ENCODE measurements at regions not wholly inside any gene's neighbourhood (a gene's known extent, or its start where the extent isn't known, plus 50 kb on each side); places are given as distances from the start of the nearest gene placed in this dataset.

DNA sequence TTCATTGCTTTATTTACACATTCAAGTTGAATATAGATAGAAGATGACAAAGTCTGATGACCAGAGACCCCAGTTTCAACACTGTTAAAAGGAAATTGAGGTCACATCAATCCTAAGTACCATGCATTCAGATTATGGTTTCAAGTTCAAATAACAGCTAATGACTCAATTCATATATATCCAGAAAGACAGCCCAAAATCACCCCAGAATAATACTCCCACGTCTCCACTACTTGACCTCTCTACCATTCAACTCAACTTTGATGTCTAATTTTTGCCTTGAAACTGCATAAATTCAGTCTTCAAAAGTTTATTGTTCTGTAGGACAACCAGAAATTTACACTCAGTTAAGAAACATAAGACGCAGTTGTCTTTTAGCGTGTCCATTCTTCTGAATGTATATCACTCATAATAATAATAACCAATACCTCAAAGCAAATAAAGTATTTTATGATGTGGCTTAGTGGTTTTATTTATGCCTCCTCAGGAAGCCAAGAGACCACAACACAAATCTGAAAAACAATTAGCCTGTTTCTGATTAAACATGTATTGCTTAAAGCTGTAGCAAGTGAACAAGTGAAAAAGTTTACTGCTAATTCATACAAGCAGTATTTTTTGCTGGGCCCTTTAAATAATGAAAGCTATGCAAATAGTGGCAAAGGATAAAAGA lies 569.0 kb downstream of the LTN1 start:
- Histone ChIP-seq H3K36me3 (ENCODE audit: insufficient read depth, low read length) (no peaks in the 10 kb centered on the region), H2AFZ (ENCODE audit: low read depth, low read length) (no peak overlapping the region), H3K9me3 (ENCODE audit: insufficient read depth, low read length, severe bottlenecking) (no peaks in the 10 kb centered on the region), H3K27me3 (ENCODE audit: insufficient read depth, low read length, poor library complexity) (no peaks in the 10 kb centered on the region), H3K4me2 (ENCODE audit: insufficient read depth, low read length) (no peak overlapping the region), H3K4me3 (ENCODE audit: low read depth in 1 of 2, low read length in 2 of 2) (no peak overlapping the region), H3K4me1 (ENCODE audit: insufficient read depth, low read length) (no peaks in the 10 kb centered on the region), H3K79me2 (ENCODE audit: insufficient read depth, low read length) (no peaks in the 10 kb centered on the region), H4K20me1 (ENCODE audit: insufficient read depth, low read length) (no peaks in the 10 kb centered on the region), H3K9ac (ENCODE audit: low read depth, low read length) (no peak overlapping the region), H3K27ac (ENCODE audit: low read length) (no peak overlapping the region)
- TF ChIP-seq, protein P1, sequence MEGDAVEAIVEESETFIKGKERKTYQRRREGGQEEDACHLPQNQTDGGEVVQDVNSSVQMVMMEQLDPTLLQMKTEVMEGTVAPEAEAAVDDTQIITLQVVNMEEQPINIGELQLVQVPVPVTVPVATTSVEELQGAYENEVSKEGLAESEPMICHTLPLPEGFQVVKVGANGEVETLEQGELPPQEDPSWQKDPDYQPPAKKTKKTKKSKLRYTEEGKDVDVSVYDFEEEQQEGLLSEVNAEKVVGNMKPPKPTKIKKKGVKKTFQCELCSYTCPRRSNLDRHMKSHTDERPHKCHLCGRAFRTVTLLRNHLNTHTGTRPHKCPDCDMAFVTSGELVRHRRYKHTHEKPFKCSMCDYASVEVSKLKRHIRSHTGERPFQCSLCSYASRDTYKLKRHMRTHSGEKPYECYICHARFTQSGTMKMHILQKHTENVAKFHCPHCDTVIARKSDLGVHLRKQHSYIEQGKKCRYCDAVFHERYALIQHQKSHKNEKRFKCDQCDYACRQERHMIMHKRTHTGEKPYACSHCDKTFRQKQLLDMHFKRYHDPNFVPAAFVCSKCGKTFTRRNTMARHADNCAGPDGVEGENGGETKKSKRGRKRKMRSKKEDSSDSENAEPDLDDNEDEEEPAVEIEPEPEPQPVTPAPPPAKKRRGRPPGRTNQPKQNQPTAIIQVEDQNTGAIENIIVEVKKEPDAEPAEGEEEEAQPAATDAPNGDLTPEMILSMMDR (IDR thresholded peaks at IDR 0.05; ENCODE audit: borderline replicate concordance, extremely low read depth, low read length, poor library complexity, severe bottlenecking), result no peak
- no peak for TF ChIP-seq EZH2 (IDR thresholded peaks at IDR 0.05; ENCODE audit: borderline replicate concordance, low read depth, low read length, severe bottlenecking)
- DNase-seq (no peak), ATAC-seq (ENCODE audit: insufficient read depth, low read depth) (no peak)

- Histone ChIP-seq H3K79me2 (ENCODE audit: insufficient read depth, low read length) (no peaks in the 10 kb centered on the region), H2AFZ (ENCODE audit: low read depth, low read length) (0 out of 2 replicates have a peak overlapping the region, but pooled peaks have one; percentile 26), H3K9ac (ENCODE audit: low read depth, low read length) (no peak overlapping the region), H3K4me3 (ENCODE audit: low read depth in 1 of 2, low read length in 2 of 2) (no peak overlapping the region), H3K36me3 (ENCODE audit: insufficient read depth, low read length) (no peaks in the 10 kb centered on the region), H3K27ac (ENCODE audit: low read length) (no peak overlapping the region), H4K20me1 (ENCODE audit: insufficient read depth, low read length) (no peaks in the 10 kb centered on the region), H3K27me3 (ENCODE audit: insufficient read depth, low read length, poor library complexity) (no peaks in the 10 kb centered on the region), H3K4me1 (ENCODE audit: insufficient read depth, low read length) (no peaks in the 10 kb centered on the region), H3K4me2 (ENCODE audit: insufficient read depth, low read length) (no peak overlapping the region), H3K9me3 (ENCODE audit: insufficient read depth, low read length, severe bottlenecking) (no peaks in the 10 kb centered on the region)
- TF ChIP-seq EZH2 (IDR thresholded peaks at IDR 0.05; ENCODE audit: borderline replicate concordance, low read depth, low read length, severe bottlenecking), result no peak
- TF ChIP-seq, protein P1 (IDR thresholded peaks at IDR 0.05; ENCODE audit: borderline replicate concordance, extremely low read depth, low read length, poor library complexity, severe bottlenecking), result no peak
- no peak for ATAC-seq (ENCODE audit: insufficient read depth, low read depth)
- no peak for DNase-seq
Measured at GRCh38 chr21:28421716-28422524, 570.8 kb downstream of the LTN1 start.

GRCh38 chr21:28419811-28420210 lies 572.9 kb downstream of the LTN1 start:
- ATAC-seq (ENCODE audit: insufficient read depth, low read depth), result no peak
- Histone ChIP-seq H3K36me3 (ENCODE audit: insufficient read depth, low read length) (no peaks in the 10 kb centered on the region), H3K4me2 (ENCODE audit: insufficient read depth, low read length) (no peak overlapping the region), H3K4me3 (ENCODE audit: low read depth in 1 of 2, low read length in 2 of 2) (no peak overlapping the region), H3K9me3 (ENCODE audit: insufficient read depth, low read length, severe bottlenecking) (no peaks in the 10 kb centered on the region), H3K4me1 (ENCODE audit: insufficient read depth, low read length) (no peaks in the 10 kb centered on the region), H2AFZ (ENCODE audit: low read depth, low read length) (no peak overlapping the region), H3K9ac (ENCODE audit: low read depth, low read length) (no peak overlapping the region), H3K79me2 (ENCODE audit: insufficient read depth, low read length) (no peaks in the 10 kb centered on the region), H4K20me1 (ENCODE audit: insufficient read depth, low read length) (no peaks in the 10 kb centered on the region), H3K27me3 (ENCODE audit: insufficient read depth, low read length, poor library complexity) (no peaks in the 10 kb centered on the region), H3K27ac (ENCODE audit: low read length) (no peak overlapping the region)
- no peak for DNase-seq
- TF ChIP-seq EZH2 (IDR thresholded peaks at IDR 0.05; ENCODE audit: borderline replicate concordance, low read depth, low read length, severe bottlenecking), result no peak
